Mucosa of stomach (tissue), 1 donor: ENCODE measurements at regions not wholly inside any gene's neighbourhood (a gene's known extent, or its start where the extent isn't known, plus 50 kb on each side); places are given as distances from the start of the nearest gene placed in this dataset.
"Not testable (repeated sequence)": the region's sequence is repeated elsewhere in the genome, so short reads cannot be mapped to it uniquely, and the experiment has no call there.

Experiments used
- H3K27me3 ChIP-seq: one replicate; pipeline ENCODE4 v1.7.0; 2013; ENCODE audit warnings: mild to moderate bottlenecking, low read length; ENCODE audit not compliant: control insufficient read depth, insufficient read depth
- H3K36me3 ChIP-seq: one replicate; pipeline ENCODE4 v1.7.0; 2013; ENCODE audit warnings: low read length; ENCODE audit not compliant: control insufficient read depth, insufficient read depth
- H3K4me1 ChIP-seq: one replicate; pipeline ENCODE4 v1.7.0; 2013; ENCODE audit warnings: mild to moderate bottlenecking, low read length; ENCODE audit not compliant: control insufficient read depth, insufficient read depth
- H3K4me3 ChIP-seq: one replicate; pipeline ENCODE4 v1.7.0; 2013; ENCODE audit warnings: low read length
- H3K9ac ChIP-seq: one replicate; pipeline ENCODE4 v1.7.0; 2013; ENCODE audit warnings: mild to moderate bottlenecking, low read length, moderate library complexity
- H3K9me3 ChIP-seq: one replicate; pipeline ENCODE4 v1.7.0; 2013; ENCODE audit warnings: mild to moderate bottlenecking, low read length, moderate library complexity; ENCODE audit not compliant: control insufficient read depth
- donor health status: Pancreatic carcinoma.

- H3K9ac ChIP-seq, result no peak overlapping the region
- no peaks in the 10 kb centered on the region for H3K27me3 ChIP-seq
- no peaks in the 10 kb centered on the region for H3K9me3 ChIP-seq
- no peak overlapping the region for H3K4me3 ChIP-seq
- no peaks in the 10 kb centered on the region for H3K36me3 ChIP-seq
- H3K4me1 ChIP-seq, result no peaks in the 10 kb centered on the region
These were observed 165.5 kb upstream of the ATP2B1 start for GRCh38 chr12:89874146-89874545.

GRCh38 chr12:89873745-89874144 lies 165.1 kb upstream of the ATP2B1 start:
- Histone ChIP-seq H3K9me3 (no peaks in the 10 kb centered on the region), H3K4me3 (no peak overlapping the region), H3K9ac (no peak overlapping the region), H3K4me1 (no peaks in the 10 kb centered on the region), H3K36me3 (no peaks in the 10 kb centered on the region), H3K27me3 (no peaks in the 10 kb centered on the region)

DNA sequence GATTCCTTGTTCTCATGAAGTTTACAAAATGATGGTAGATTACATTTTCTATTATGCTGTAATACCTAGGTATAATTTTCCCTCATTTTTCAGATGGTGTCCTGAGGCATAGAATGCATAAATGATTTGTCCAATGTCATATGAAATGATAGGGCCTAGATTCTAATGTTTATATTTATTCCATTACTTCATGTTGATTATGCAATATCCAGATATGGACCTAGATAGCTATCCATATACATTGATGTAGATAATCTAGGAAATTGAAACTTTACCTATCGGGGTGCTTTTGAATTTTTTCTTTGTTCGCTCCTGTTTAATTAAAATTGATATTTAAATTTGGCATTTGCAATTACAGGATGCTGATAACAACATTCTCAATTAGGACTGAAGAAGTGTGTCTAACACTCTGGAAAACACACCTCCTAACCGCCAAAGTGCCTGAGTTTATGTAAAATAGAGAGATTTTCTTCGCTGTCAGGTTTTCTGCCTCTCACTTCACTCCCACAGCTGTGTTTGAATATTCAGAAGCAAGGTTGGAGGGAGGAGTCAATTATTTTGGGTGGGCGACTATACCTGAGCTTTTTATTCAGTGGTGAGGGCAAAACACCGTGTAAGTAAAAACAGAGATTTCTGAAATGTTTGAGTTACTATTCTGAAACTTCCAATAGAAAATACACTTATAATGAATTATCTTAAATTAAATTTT lies 164.4 kb upstream of the ATP2B1 start:
- H3K4me1 ChIP-seq, result no peaks in the 10 kb centered on the region
- no peak overlapping the region for H3K4me3 ChIP-seq
- H3K9me3 ChIP-seq, result no peaks in the 10 kb centered on the region
- H3K9ac ChIP-seq, result no peak overlapping the region
- no peaks in the 10 kb centered on the region for H3K36me3 ChIP-seq
- H3K27me3 ChIP-seq, result no peaks in the 10 kb centered on the region

DNA sequence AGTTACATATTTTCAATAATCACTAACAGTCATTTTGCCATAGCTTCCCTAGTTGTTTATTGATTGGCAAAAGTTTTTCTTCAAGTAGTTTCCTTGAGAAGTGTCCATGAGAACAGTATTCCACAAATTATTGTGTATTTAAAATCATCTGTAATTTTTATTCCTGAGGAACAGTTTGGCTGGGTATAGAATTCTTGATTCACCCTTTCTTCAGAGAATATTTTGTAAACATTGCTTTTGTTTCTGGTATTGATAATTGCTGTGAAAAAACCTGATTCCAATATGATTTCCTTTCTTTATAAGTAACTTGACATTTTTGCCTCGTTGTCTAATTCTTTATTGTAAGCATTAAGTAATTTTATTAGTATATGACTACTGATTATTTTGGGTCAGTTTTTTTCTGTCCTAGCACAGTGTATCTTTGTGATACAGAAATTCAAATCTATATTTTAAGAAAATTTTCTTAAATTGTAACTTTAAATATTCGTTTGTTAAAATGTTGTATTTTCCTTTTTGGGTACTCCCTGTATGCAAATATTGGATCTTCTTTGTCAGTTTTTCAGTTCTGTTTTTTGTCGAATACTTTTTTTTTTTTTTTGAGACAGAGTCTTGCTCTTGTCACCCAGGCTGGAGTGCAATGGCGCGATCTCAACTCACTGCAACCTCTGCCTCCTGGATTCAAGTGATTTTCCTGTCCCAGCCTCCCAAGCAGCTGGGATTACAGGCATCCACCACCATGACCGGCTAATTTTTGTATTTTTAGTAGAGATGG lies 162.0 kb upstream of the ATP2B1 start:
- Histone ChIP-seq H3K4me1 (no peaks in the 10 kb centered on the region), H3K9me3 (no peaks in the 10 kb centered on the region), H3K4me3 (no peak overlapping the region), H3K27me3 (no peaks in the 10 kb centered on the region), H3K9ac (no peak overlapping the region), H3K36me3 (no peaks in the 10 kb centered on the region)

DNA sequence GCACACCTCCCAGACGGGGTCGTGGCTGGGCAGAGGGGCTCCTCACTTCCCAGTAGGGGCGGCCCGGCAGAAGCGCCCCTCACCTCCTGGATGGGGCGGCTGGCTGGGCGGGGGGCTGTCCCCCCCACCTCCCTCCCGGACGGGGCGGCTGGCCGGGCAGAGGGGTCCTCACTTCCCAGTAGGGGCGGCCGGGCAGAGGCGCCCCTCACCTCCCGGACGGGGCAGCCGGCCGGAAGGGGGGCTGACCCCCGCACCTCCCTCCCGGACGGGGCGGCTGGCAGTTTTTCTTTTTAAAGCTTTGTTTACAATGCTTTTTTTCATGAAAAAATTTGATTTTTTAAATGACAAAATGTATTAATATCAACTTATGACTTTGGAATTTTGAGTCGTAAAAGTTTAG lies 159.0 kb upstream of the ATP2B1 start:
- not testable (repeated sequence) for H3K4me1 ChIP-seq, H3K27me3 ChIP-seq, H3K9ac ChIP-seq, H3K4me3 ChIP-seq, H3K36me3 ChIP-seq, H3K9me3 ChIP-seq

- Histone ChIP-seq H3K27me3 (no peaks in the 10 kb centered on the region), H3K36me3 (no peaks in the 10 kb centered on the region), H3K9me3 (no peaks in the 10 kb centered on the region), H3K4me1 (peaks cover 5% of the 10 kb centered on the region), H3K9ac (no peak overlapping the region), H3K4me3 (no peak overlapping the region)
These were observed 155.8 kb upstream of the ATP2B1 start for GRCh38 chr12:89864411-89864810.

- no peaks in the 10 kb centered on the region for H3K36me3 ChIP-seq
- no peaks in the 10 kb centered on the region for H3K9me3 ChIP-seq
- peaks cover 5% of the 10 kb centered on the region for H3K4me1 ChIP-seq
- no peak overlapping the region for H3K9ac ChIP-seq
- no peak overlapping the region for H3K4me3 ChIP-seq
- H3K27me3 ChIP-seq, result no peaks in the 10 kb centered on the region
These were observed 155.3 kb upstream of the ATP2B1 start for GRCh38 chr12:89863968-89864367.

GRCh38 chr12:89863493-89863938 lies 154.9 kb upstream of the ATP2B1 start:
- Histone ChIP-seq H3K9me3 (no peaks in the 10 kb centered on the region), H3K9ac (no peak overlapping the region), H3K36me3 (no peaks in the 10 kb centered on the region), H3K4me3 (no peak overlapping the region), H3K27me3 (no peaks in the 10 kb centered on the region), H3K4me1 (peaks cover 5% of the 10 kb centered on the region)

- H3K4me3 ChIP-seq, result no peak overlapping the region
- H3K9ac ChIP-seq, result no peak overlapping the region
- H3K27me3 ChIP-seq, result no peaks in the 10 kb centered on the region
- H3K36me3 ChIP-seq, result no peaks in the 10 kb centered on the region
- no peaks in the 10 kb centered on the region for H3K9me3 ChIP-seq
- H3K4me1 ChIP-seq, result peaks cover 5% of the 10 kb centered on the region
These were observed 154.1 kb upstream of the ATP2B1 start for GRCh38 chr12:89862511-89863445.

GRCh38 chr12:89861086-89861485 lies 152.4 kb upstream of the ATP2B1 start:
- Histone ChIP-seq H3K4me1 (peaks cover 5% of the 10 kb centered on the region), H3K9me3 (no peaks in the 10 kb centered on the region), H3K4me3 (no peak overlapping the region), H3K36me3 (no peaks in the 10 kb centered on the region), H3K27me3 (no peaks in the 10 kb centered on the region), H3K9ac (no peak overlapping the region)

GRCh38 chr12:89859508-89860220 lies 151.0 kb upstream of the ATP2B1 start:
- H3K36me3 ChIP-seq, result no peaks in the 10 kb centered on the region
- H3K9me3 ChIP-seq, result no peaks in the 10 kb centered on the region
- peaks cover 5% of the 10 kb centered on the region for H3K4me1 ChIP-seq
- no peak overlapping the region for H3K4me3 ChIP-seq
- H3K27me3 ChIP-seq, result no peaks in the 10 kb centered on the region
- no peak overlapping the region for H3K9ac ChIP-seq
